ENCODE measurements at regions not wholly inside any gene's neighbourhood (a gene's known extent, or its start where the extent isn't known, plus 50 kb on each side); places are given as distances from the start of the nearest gene placed in this dataset.
A peak's percentile ranks its signal among the peaks of the same experiment; 100 is the strongest.

DNA sequence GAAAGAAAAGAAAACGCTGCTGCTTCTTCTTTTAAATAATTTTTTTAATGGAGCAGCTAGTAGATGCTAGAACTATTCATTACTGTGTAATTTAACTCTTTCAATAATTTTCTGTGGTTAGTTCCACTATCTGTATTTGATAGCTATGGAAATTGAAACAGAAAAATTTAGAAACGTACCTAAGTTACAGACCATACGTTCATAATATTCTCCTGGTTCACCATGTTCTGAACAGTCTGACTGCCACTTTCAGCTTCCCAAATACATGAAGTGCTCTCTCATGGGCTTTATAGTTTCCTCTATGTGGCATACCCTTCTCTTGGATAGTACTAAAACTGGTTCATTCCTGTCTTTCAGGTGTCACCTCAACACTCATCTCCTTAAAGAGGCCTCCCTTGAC is 508.0 kb downstream of the MDFIC start:
- Mint-ChIP-seq H3K36me3 (no peaks in the 10 kb centered on the region), H3K9me3 (no peaks in the 10 kb centered on the region), H3K4me3 (no peak overlapping the region), H3K27ac (no peak overlapping the region), H3K4me1 (peaks cover 8 to 23% of the 10 kb centered on the region in 2 donors), H3K27me3 (no peaks in the 10 kb centered on the region)
- no peak for DNase-seq
- ATAC-seq (replicated peaks) = no peak

DNA sequence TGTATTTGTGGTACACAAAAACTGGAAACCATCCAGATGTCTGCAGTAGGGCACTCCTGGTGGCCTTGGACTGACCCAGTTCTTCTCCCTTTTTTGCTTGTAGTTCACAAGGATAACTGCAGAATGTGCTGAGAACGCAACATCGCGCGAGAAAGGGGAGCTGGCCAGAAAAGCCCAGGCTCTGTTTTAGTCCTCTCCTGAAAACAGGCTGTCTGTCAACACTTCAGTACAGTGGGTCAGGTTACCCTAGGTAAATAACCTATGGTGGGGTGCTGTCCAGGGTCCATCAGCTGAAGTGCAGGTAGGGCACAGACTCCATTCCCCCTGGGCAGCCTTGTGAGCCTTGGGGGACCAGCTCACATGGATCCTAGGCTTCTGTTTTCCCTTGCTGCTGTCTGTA is 495.8 kb downstream of the MDFIC start:
- H3K9me3 Mint-ChIP-seq = peaks cover 0 to 3% of the 10 kb centered on the region in 2 donors
- H3K36me3 Mint-ChIP-seq = no peaks in the 10 kb centered on the region
- H3K27me3 Mint-ChIP-seq = peaks cover 0 to 6% of the 10 kb centered on the region in 2 donors
- H3K4me3 Mint-ChIP-seq = no peak overlapping the region
- H3K4me1 Mint-ChIP-seq = no peaks in the 10 kb centered on the region
- no peak for ATAC-seq (replicated peaks)
- no peak for DNase-seq
- H3K27ac Mint-ChIP-seq = no peak overlapping the region

DNA sequence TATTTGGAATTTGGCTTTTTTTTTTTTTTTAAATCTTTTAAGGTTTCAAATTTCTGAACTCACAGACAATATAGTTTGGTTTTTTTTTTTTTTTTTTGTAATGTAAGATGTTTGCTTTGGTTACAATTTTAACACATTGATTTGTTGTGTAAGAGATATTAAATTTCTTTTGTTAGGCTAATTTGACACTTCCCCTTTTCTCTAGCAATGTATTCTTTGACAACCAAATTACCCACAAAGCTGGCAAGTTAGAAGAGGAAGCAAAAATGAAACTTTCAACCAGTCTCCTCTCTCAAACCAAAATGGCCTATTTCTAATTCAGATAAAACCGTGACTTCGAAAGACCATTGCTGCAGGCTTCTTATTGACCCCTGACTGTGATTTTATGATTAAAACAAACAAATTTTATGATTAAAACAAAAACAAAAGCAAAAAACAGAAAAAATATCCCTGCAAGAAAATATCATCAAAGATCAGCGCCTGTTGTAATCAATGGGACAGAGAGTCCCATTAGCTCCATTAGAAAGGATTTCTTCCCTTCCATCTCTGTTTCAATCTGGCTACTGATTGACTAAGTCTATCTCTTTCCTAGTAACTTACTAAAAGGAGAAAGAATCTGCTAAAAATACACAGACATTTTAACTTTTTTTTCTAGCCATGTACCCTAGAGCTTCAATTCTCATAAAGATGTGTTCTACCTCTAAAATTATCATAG is 489.2 kb downstream of the MDFIC start:
- Mint-ChIP-seq H3K27ac (peak overlapping the region; percentile 79), H3K4me1 (peaks cover 7 to 22% of the 10 kb centered on the region in 2 donors), H3K27me3 (peaks cover 0 to 3% of the 10 kb centered on the region in 2 donors), H3K9me3 (peaks cover 2 to 3% of the 10 kb centered on the region in 2 donors), H3K4me3 (peak overlapping the region; percentile 47 to 72), H3K36me3 (no peaks in the 10 kb centered on the region)
- DNase-seq (no peak), ATAC-seq (replicated peaks) (peak; percentile 94 to 96)

DNA sequence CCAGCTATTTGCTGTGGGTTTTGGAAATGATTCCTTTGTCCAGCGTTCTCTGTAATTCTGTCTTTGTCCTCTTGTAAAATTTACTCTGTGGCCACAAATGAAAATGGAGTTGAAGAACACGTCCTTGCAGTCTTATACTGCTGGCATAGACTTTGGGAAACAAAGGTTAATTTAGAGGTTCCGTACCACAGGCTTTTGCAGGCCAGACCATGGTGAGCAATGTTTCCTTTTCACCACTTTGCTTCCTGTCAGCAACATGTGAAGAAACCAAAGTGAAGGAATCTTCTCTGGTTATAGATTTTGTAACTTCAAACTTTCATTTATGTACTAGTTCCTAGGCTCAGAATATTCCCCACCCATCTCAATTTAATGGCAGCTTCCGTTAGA is 488.5 kb downstream of the MDFIC start:
- no peak for ATAC-seq (replicated peaks)

DNA sequence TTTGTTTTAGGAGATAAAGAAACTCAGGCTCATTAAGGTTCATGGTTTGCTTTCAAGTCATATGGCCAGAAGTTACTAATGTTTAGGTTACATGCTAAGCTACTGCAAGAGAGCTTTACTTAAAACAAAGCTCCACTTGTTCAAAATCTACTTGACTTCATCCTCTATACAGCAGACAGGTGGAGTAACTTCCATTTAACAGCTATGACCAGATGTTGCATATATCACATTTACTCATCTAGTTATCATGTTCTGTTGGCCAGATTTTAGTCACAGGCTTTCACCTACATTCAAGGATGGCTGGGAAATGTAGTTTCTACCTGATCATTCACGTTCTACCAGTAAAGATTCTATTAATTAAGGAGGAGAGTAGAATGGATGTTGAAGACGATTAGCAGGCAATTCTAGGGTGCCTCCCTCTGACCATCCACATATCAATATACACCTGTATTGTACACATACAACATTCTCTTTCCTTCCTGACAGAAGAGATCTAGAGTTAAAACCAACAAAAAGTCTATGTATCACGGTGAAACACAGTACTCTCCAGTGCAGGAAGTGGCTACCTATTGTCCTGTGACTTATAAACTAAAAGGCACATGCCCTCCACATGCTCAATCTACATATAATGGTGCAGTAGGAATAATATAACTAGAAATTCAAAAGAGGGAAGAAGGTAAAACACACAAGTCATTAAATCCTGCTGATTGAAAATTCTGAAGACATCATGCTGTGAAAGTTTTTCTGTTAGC is 488.0 kb downstream of the MDFIC start:
- no peak overlapping the region for H3K27ac Mint-ChIP-seq
- H3K27me3 Mint-ChIP-seq = no peaks in the 10 kb centered on the region
- peaks cover 0 to 2% of the 10 kb centered on the region in 2 donors for H3K9me3 Mint-ChIP-seq
- ATAC-seq (replicated peaks) (no peak), DNase-seq (no peak)
- H3K4me1 Mint-ChIP-seq = peaks cover 7 to 22% of the 10 kb centered on the region in 2 donors
- no peak overlapping the region for H3K4me3 Mint-ChIP-seq
- H3K36me3 Mint-ChIP-seq = no peaks in the 10 kb centered on the region

More for the DNA sequence above, 488.5 kb downstream of the MDFIC start:
- no peak overlapping the region for H3K27ac Mint-ChIP-seq
- no peak overlapping the region for H3K4me3 Mint-ChIP-seq
- peaks cover 7 to 22% of the 10 kb centered on the region in 2 donors for H3K4me1 Mint-ChIP-seq
- no peaks in the 10 kb centered on the region for H3K27me3 Mint-ChIP-seq
- no peaks in the 10 kb centered on the region for H3K36me3 Mint-ChIP-seq
- peaks cover 0 to 2% of the 10 kb centered on the region in 2 donors for H3K9me3 Mint-ChIP-seq
- no peak for DNase-seq

DNA sequence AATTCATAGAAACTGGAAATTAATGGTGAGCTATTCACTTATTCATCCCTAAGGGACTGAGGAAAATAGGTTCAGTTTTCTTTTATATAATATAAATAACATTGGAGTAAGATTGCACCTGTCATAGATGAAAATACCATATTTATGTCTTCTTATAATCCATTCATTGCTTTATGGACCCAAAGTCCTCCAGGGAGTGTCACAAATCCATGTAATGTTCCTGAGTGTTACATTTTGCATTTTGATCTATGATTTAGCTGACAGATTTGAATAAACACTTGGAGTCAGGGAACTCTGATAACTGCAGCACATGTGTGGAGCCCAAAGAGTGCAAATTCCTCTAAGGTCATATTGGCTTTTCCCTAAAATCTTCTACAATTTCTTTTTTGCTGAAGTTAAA is 484.3 kb downstream of the MDFIC start:
- ATAC-seq (replicated peaks) (no peak), DNase-seq (no peak)
- Mint-ChIP-seq H3K9me3 (peaks cover 0 to 4% of the 10 kb centered on the region in 2 donors), H3K4me1 (peaks cover 5 to 14% of the 10 kb centered on the region in 2 donors), H3K4me3 (no peak overlapping the region), H3K27me3 (peaks cover 0 to 6% of the 10 kb centered on the region in 2 donors), H3K36me3 (no peaks in the 10 kb centered on the region), H3K27ac (no peak overlapping the region)

- no peaks in the 10 kb centered on the region for H3K4me1 Mint-ChIP-seq
- ATAC-seq (replicated peaks) = no peak
- DNase-seq = no peak
- no peak overlapping the region for H3K27ac Mint-ChIP-seq
- no peak overlapping the region for H3K4me3 Mint-ChIP-seq
- peaks cover under 1 to 2% of the 10 kb centered on the region in 2 donors for H3K27me3 Mint-ChIP-seq
- peaks cover 0 to 1% of the 10 kb centered on the region in 2 donors for H3K9me3 Mint-ChIP-seq
- H3K36me3 Mint-ChIP-seq = no peaks in the 10 kb centered on the region
Measured at GRCh38 chr7:115387137-115387536, 465.2 kb downstream of the MDFIC start.

DNA sequence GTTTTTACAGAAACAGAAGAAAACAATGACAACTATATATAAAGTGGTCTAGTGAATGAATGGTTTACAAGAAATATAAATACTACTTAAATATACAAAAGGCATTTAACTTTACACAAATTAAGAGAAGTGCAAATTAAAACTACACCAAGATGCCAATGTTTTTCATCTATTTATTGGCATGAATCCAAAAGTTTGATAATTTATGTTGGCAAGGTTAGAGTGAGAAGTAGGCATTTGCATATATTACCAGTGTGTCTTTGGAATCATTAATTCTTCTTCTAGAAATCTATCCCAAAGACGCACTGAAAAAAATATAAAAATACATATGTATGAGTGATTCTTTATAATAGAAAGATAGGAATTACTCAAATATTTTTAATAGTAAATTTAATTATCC is 457.4 kb downstream of the MDFIC start:
- Mint-ChIP-seq H3K36me3 (no peaks in the 10 kb centered on the region), H3K4me3 (no peak overlapping the region), H3K27ac (no peak overlapping the region), H3K27me3 (peaks cover 0 to 11% of the 10 kb centered on the region in 2 donors), H3K4me1 (no peaks in the 10 kb centered on the region), H3K9me3 (no peaks in the 10 kb centered on the region)
- no peak for ATAC-seq (replicated peaks)
- no peak for DNase-seq

DNA sequence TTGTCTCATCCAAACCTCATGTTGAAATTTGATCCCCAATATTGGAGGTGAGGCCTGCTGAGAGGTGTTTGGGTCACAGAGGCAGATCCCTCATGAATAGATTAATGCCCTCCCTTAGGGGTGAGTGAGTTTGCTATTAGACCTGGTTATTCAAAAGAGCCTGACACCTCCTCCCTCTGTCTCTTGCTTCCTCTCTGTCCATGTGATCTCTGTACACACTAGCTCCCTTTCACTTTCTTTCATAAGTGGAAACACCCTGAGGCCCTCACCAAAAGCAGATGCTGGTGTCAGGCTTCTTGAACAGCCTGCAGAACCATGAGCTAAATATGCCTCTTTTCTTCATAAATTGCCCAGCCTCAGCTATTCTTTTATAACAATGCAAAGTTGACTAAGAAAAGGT is 447.1 kb downstream of the MDFIC start:
- Mint-ChIP-seq H3K4me1 (peaks cover 0 to 2% of the 10 kb centered on the region in 2 donors), H3K36me3 (peaks cover 0 to 2% of the 10 kb centered on the region in 2 donors), H3K27ac (no peak overlapping the region), H3K4me3 (no peak overlapping the region), H3K9me3 (peaks cover 2 to 4% of the 10 kb centered on the region in 2 donors), H3K27me3 (peaks cover 0 to 4% of the 10 kb centered on the region in 2 donors)
- DNase-seq = no peak
- peak; percentile 54 to 69 for ATAC-seq (replicated peaks)

GRCh38 chr7:115363916-115364315 is 442.0 kb downstream of the MDFIC start:
- no peaks in the 10 kb centered on the region for H3K4me1 Mint-ChIP-seq
- no peak overlapping the region for H3K27ac Mint-ChIP-seq
- peaks cover 0 to 4% of the 10 kb centered on the region in 2 donors for H3K27me3 Mint-ChIP-seq
- DNase-seq (no peak), ATAC-seq (replicated peaks) (no peak)
- H3K4me3 Mint-ChIP-seq = no peak overlapping the region
- peaks cover 0 to 2% of the 10 kb centered on the region in 2 donors for H3K36me3 Mint-ChIP-seq
- peaks cover 2 to 4% of the 10 kb centered on the region in 2 donors for H3K9me3 Mint-ChIP-seq

DNA sequence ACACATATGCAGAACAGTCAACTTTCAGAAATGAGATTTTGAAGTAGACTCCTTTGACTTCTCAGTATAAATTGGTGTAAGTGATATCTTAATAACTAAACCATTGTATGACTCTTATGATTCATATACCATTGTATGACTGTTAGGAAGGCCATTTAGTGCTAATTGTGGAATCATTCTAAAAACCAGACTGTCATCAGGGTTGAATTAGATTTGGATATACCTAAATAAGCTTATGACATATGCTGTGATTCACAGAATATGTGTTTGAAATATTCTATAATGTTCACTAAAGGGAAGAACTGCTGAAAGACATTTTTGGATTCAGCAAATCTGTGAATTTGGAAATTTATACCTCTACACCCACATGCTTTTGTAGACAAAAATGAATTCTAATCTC is 438.1 kb downstream of the MDFIC start:
- ATAC-seq (replicated peaks) (no peak), DNase-seq (no peak)
- H3K4me1 Mint-ChIP-seq = no peaks in the 10 kb centered on the region
- no peak overlapping the region for H3K27ac Mint-ChIP-seq
- no peaks in the 10 kb centered on the region for H3K36me3 Mint-ChIP-seq
- H3K4me3 Mint-ChIP-seq = no peak overlapping the region
- H3K27me3 Mint-ChIP-seq = no peaks in the 10 kb centered on the region
- no peaks in the 10 kb centered on the region for H3K9me3 Mint-ChIP-seq

DNA sequence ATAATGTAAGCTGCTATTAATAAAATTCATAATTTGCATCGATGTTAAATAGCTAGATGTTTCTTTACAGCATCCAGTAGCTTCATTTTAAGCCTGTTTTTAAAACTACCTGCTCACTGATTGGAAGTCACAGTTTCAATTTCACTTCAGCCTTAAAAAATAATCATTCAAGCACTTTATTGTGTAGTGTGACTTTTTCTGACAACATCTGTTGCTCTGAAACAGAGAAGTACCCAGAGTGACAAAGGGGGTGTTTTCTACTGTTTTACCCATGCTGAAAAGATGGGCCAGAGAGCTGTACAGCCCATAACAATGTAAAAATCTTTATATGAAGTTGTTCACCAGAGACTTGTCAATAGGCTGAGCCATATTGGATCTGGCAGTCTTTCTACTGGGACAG is 437.2 kb downstream of the MDFIC start:
- DNase-seq (no peak), ATAC-seq (replicated peaks) (no peak)
- Mint-ChIP-seq H3K9me3 (no peaks in the 10 kb centered on the region), H3K27ac (no peak overlapping the region), H3K27me3 (no peaks in the 10 kb centered on the region), H3K36me3 (no peaks in the 10 kb centered on the region), H3K4me3 (no peak overlapping the region), H3K4me1 (no peaks in the 10 kb centered on the region)

DNA sequence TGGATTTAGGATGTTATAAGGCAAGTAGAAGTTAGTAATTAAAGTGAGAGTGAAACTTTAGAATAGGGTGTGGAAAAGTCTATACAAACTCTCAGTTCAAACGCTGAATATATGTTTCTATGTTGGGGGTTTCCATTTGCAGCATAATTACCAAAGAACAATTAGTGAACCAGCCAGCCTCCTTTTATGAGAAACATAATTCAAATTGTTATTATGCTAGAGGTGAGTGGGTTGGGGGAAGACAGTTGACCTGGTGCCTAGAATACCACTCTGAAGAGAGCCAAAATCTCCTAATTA is 435.8 kb downstream of the MDFIC start:
- H3K9me3 Mint-ChIP-seq = no peaks in the 10 kb centered on the region
- DNase-seq = no peak
- H3K4me1 Mint-ChIP-seq = no peaks in the 10 kb centered on the region
- H3K36me3 Mint-ChIP-seq = no peaks in the 10 kb centered on the region
- H3K4me3 Mint-ChIP-seq = no peak overlapping the region
- no peaks in the 10 kb centered on the region for H3K27me3 Mint-ChIP-seq
- ATAC-seq (replicated peaks) = no peak
- H3K27ac Mint-ChIP-seq = no peak overlapping the region

- Mint-ChIP-seq H3K27ac (no peak overlapping the region), H3K4me1 (no peaks in the 10 kb centered on the region), H3K27me3 (no peaks in the 10 kb centered on the region), H3K36me3 (no peaks in the 10 kb centered on the region), H3K9me3 (no peaks in the 10 kb centered on the region), H3K4me3 (no peak overlapping the region)
- DNase-seq (no peak), ATAC-seq (replicated peaks) (no peak)
Measured at GRCh38 chr7:115356999-115357702, 435.3 kb downstream of the MDFIC start.

Data from stimulated activated naive B cell treated with anti-CD40 and anti-IgM and Interleukin-4, amounts not matched to agents 10 μg/mL and 1 μg/mL and 100 μg/mL, for 72 hours (primary cell).